ENCODE measurements at regions not wholly inside any gene's neighbourhood (a gene's known extent, or its start where the extent isn't known, plus 50 kb on each side); places are given as distances from the start of the nearest gene placed in this dataset.

GRCh38 chrY:13168257-13168656 is 263.6 kb downstream of the DDX3Y start:
- DNase-seq: no peak
